Erythroblast (primary cell): ENCODE measurements at regions not wholly inside any gene's neighbourhood (a gene's known extent, or its start where the extent isn't known, plus 50 kb on each side); places are given as distances from the start of the nearest gene placed in this dataset.

Experiments used
- GATA1 ChIP-seq: IDR thresholded peaks from 2 replicates; pipeline ENCODE4 v1.6.1; 2011; ENCODE audit warnings: low read depth, mild to moderate bottlenecking, control low read depth, low read length, moderate library complexity
- POLR2A ChIP-seq: IDR thresholded peaks from 2 replicates; pipeline ENCODE4 v1.6.1; 2011; ENCODE audit warnings: mild to moderate bottlenecking, low read length

GRCh38 chr1:182264185-182264584, 127.4 kb downstream of the GLUL start:
- TF ChIP-seq POLR2A (no peak), GATA1 (no peak)
